ENCODE measurements at regions not wholly inside any gene's neighbourhood (a gene's known extent, or its start where the extent isn't known, plus 50 kb on each side); places are given as distances from the start of the nearest gene placed in this dataset.

DNA sequence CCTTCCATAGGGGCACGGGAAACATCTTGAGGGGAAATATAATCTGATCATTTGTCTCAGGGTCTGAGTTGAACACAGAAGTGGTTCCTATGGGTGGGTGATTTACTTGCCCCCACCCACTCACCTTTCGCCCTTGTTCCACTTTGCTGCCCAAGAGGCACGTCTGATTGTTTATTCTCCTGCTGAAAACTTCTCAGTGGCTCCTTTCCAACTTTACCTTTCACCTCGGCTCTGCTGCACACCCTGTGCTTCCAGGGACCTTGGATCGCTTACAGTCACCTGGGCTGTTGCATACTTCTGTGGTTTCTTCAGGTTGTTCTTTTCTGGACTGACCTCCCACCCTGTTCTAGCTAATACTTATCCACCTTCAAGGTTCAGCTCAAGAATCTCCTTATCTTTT, 213.4 kb upstream of the JADE1 start:
- TF ChIP-seq CTCF (conservative IDR thresholded peaks at IDR 0.05), result no peak
- no peak for TF ChIP-seq ZFX (IDR thresholded peaks at IDR 0.05)
- no peak overlapping the region for H3K27ac ChIP-seq

DNA sequence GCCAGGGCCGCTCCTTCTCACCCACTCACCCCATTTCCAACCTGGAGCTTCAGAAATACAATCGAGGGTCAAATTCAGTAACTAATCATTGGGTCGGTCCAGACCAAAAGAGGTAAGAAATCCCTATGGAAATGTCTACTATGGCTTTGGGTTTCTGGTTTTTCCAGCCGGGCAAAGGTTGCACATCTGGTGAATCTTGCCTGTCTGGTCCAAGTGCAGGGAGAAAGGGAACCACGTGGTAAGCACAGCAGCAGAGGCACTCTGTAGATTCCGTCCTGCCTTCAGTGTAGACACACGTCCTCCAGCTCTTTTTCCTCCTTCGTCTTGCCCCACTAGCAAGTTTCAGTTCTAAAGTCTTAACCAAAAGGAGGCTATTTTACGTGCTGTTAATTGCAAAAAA, 218.0 kb upstream of the JADE1 start:
- H3K27ac ChIP-seq, result no peak overlapping the region
- no peak for TF ChIP-seq ZFX (IDR thresholded peaks at IDR 0.05)
- TF ChIP-seq CTCF (conservative IDR thresholded peaks at IDR 0.05), result no peak

- TF ChIP-seq CTCF (conservative IDR thresholded peaks at IDR 0.05) (no peak), ZFX (IDR thresholded peaks at IDR 0.05) (no peak)
Measured at GRCh38 chr4:128590773-128591172, 218.7 kb upstream of the JADE1 start.

GRCh38 chr4:128590034-128590740, 219.3 kb upstream of the JADE1 start:
- TF ChIP-seq CTCF (conservative IDR thresholded peaks at IDR 0.05) (no peak), ZFX (IDR thresholded peaks at IDR 0.05) (no peak)
- no peak overlapping the region for H3K27ac ChIP-seq

More at GRCh38 chr4:128590773-128591172, 218.7 kb upstream of the JADE1 start:
- no peak overlapping the region for H3K27ac ChIP-seq

- TF ChIP-seq CTCF (conservative IDR thresholded peaks at IDR 0.05), result no peak
- no peak for TF ChIP-seq ZFX (IDR thresholded peaks at IDR 0.05)
- no peak overlapping the region for H3K27ac ChIP-seq
Measured at GRCh38 chr4:128589384-128589965, 220.0 kb upstream of the JADE1 start.

DNA sequence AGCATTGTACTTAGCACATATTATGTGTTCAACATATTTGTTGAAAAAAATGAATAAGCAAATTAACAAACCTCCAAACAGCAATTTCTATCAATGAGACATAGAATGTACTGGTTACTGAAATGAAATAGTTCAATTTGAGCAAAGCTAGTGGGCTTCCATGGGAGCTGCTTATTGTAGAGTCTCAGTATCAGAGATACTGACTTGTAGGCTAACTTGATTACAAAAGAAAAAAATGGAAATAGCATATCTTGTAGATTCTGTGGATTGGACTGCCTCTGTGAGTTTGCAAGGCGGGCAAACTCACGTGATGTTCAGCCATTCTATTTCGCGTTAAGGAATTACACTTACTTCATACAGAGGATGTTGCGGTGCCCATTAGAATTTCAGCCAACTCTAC, 222.1 kb upstream of the JADE1 start:
- H3K27ac ChIP-seq, result no peak overlapping the region
- TF ChIP-seq CTCF (conservative IDR thresholded peaks at IDR 0.05) (no peak), ZFX (IDR thresholded peaks at IDR 0.05) (no peak)
